Fibroblast of upper back skin (primary cell): ENCODE measurements at regions not wholly inside any gene's neighbourhood (a gene's known extent, or its start where the extent isn't known, plus 50 kb on each side); places are given as distances from the start of the nearest gene placed in this dataset.

Experiments used
- DNase-seq: peaks from one replicate; pipeline ENCODE4 v3.0.0-alpha.2; 2013

- DNase-seq = peak; percentile 48
Observed at GRCh38 chr11:95508219-95508890, 277.4 kb upstream of the SESN3 start.

GRCh38 chr11:95507794-95508193 is 276.8 kb upstream of the SESN3 start:
- DNase-seq = no peak

GRCh38 chr11:95506777-95507176 is 275.8 kb upstream of the SESN3 start:
- peak; percentile 91 for DNase-seq

GRCh38 chr11:95505927-95506426 is 275.0 kb upstream of the SESN3 start:
- peak; percentile 95 for DNase-seq

- peak; percentile 82 for DNase-seq
Observed at GRCh38 chr11:95503047-95503446, 272.0 kb upstream of the SESN3 start.

DNA sequence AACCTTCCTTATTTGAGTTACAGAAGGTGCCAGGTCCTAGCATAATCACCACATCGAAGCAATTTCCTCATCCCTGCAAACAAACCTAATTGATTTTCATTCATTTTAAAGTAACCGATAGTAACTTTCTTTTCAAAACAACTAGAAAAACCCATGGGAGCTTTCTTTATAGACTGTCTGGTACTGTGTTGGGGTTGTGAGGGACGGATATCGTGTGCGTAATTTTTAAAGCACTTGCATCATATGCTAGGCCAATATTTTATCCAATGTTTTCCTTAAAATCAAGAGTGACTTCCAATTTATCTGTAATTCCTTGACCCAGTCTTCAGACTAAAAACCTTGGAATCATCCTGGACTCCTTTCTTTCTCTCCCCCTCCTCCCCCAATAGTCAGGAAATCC is 271.5 kb upstream of the SESN3 start:
- no peak for DNase-seq

GRCh38 chr11:95501761-95502266 is 270.8 kb upstream of the SESN3 start:
- no peak for DNase-seq

- DNase-seq = no peak
Observed at GRCh38 chr11:95500466-95500865, 269.5 kb upstream of the SESN3 start.

GRCh38 chr11:95499516-95500135 is 268.6 kb upstream of the SESN3 start:
- peak; percentile 94 for DNase-seq

DNA sequence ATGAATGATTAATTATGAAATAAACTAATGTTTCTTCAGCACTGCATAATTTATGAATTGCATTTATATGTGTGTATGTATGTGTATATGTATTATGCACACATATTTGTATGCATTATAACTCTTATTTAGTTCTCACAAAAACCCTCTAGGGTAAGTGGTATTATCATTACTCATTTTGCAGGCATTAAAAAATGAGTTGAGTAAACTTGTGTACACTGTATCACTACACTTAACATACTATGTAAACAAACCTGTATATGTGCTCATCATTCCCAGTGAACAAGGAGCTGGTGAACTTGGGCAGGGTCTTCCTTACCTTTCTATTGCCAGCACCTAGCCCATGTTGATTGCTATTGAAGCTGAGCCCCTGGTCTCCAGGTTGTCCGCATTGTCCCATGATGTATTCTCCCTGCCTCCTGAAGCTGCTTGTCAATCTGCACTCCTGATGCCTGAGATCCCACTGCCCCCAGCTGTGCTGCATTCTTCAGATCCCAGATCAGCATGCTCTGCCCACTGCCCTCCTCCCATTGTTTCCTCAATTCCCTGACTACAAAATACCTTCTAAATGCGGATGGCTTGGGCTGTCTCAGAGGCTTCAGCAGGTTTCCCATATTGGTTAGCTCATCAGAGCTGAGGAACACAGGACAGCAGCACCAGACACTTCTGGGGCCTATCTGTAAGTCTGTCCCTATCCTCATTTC is 267.9 kb upstream of the SESN3 start:
- peak; percentile 70 for DNase-seq

- no peak for DNase-seq
Observed at GRCh38 chr11:95496901-95497300, 265.9 kb upstream of the SESN3 start.

GRCh38 chr11:95495706-95496105 is 264.7 kb upstream of the SESN3 start:
- no peak for DNase-seq

- DNase-seq = no peak
Observed at GRCh38 chr11:95494856-95495255, 263.9 kb upstream of the SESN3 start.

GRCh38 chr11:95494167-95494566 is 263.2 kb upstream of the SESN3 start:
- no peak for DNase-seq

GRCh38 chr11:95490625-95491024 is 259.6 kb upstream of the SESN3 start:
- DNase-seq = no peak

DNA sequence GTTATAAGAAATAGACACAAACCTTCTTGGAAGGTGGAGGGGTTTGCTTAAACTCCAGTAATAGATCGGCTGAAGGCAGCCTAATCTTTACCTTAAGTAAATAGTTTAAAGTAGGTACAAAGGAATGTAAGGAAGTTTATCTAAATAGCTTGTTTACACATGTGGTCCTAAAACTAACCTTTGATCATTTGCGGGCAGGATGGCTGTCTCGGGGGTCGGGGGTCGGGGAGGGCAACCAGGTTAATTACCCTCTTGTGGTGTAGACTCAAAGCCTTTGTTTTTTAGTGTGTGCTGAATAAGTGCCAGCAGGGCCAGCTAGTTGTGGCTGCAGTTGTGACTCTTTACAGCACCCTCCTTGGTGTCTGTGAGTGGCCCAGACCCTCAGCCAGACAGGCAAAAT is 256.9 kb upstream of the SESN3 start:
- no peak for DNase-seq

- DNase-seq = no peak
Observed at GRCh38 chr11:95487391-95487790, 256.4 kb upstream of the SESN3 start.

DNA sequence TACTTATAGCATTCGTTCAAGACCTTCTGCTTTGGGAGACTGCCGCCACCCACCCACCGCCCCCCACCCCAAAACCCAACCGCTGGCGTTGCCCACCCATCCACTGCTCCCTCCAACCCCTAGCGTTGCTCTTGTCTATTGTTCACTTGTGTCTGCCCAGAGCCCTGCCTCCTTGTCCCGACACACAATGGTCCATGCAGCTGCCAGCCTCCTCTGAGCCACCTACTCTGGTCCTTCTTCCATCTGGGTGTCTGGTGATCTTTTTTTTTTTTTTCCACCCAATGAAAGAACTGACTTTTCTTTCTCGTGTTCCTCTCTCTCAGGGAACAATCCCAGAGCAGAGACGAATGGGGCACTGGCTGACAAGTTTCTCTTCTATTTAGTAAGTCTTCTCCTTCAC is 256.0 kb upstream of the SESN3 start:
- DNase-seq = no peak

DNA sequence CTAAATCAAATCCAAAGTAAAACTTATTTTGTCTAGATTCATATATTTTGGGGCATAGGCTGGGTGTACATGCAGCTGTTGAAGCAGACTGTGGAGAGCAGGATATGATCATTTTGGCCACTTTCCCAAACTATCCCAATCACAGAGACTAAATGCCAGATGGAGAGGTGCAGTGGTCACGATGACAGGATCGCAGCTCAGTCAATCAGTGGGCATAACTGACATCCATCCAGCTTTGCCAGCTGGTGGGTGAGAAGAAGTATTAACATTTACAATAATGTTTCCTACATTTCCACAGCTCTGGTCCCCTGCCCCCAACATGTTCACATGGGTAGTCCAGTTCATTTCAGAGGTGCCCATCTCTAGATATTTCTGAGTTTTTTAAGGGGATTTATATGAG is 255.5 kb upstream of the SESN3 start:
- no peak for DNase-seq

- DNase-seq = peak; percentile 91
Observed at GRCh38 chr11:95485115-95485900, 254.3 kb upstream of the SESN3 start.

DNA sequence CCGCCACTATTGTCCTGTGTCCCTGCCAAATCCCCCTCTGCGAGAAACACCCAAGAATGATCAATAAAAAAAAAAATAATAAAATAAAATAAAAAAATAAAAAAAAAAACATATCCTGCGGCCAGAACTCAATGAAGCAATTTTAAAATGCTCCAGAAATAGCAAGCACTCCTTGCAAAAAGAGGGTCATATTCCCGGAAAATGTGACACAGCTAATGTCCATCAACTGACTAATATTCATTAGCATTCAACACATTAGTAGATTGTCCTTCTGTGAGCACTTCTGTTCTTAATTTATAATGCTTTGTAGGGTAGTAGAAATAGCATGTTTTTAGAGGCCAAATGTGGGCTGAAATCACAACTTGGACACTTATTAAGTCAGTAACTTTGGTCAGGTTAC is 252.3 kb upstream of the SESN3 start:
- no peak for DNase-seq

- no peak for DNase-seq
Observed at GRCh38 chr11:95478003-95478402, 247.0 kb upstream of the SESN3 start.

- no peak for DNase-seq
Observed at GRCh38 chr11:95469258-95469657, 238.3 kb upstream of the SESN3 start.
